ENCODE measurements at regions not wholly inside any gene's neighbourhood (a gene's known extent, or its start where the extent isn't known, plus 50 kb on each side); places are given as distances from the start of the nearest gene placed in this dataset.

- TF ChIP-seq, protein P1, sequence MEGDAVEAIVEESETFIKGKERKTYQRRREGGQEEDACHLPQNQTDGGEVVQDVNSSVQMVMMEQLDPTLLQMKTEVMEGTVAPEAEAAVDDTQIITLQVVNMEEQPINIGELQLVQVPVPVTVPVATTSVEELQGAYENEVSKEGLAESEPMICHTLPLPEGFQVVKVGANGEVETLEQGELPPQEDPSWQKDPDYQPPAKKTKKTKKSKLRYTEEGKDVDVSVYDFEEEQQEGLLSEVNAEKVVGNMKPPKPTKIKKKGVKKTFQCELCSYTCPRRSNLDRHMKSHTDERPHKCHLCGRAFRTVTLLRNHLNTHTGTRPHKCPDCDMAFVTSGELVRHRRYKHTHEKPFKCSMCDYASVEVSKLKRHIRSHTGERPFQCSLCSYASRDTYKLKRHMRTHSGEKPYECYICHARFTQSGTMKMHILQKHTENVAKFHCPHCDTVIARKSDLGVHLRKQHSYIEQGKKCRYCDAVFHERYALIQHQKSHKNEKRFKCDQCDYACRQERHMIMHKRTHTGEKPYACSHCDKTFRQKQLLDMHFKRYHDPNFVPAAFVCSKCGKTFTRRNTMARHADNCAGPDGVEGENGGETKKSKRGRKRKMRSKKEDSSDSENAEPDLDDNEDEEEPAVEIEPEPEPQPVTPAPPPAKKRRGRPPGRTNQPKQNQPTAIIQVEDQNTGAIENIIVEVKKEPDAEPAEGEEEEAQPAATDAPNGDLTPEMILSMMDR (IDR thresholded peaks at IDR 0.05), result no peak
- TF ChIP-seq POLR2A (IDR thresholded peaks at IDR 0.05), result no peak
Observed at GRCh38 chr9:86483496-86483895, 129.3 kb upstream of the TUT7 start.
